ENCODE measurements at regions not wholly inside any gene's neighbourhood (a gene's known extent, or its start where the extent isn't known, plus 50 kb on each side); places are given as distances from the start of the nearest gene placed in this dataset.

DNA sequence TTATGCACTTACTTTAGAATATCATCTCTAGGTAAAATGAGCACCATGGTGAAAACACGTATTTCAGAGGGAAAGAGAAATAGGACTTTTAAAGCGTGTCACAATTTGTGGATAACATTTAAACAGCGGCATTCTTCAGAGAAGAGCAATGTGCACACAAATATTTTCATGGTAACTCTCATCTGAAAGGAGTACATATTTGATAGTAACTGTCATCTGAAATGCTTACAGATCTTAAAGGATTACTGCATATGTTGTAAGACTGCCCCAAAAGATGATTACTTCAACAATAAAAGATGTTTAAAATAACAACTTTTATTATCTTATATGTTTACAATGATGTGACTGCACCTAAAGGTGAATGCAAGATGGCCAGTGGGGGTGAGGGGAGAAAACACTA is 408.8 kb downstream of the PLA2G4A start:
- intact Hi-C loops (cut with DNase I), result no loop called here
- Histone ChIP-seq H3K36me3 (ENCODE audit: control insufficient read depth in 2 of 3, insufficient read depth in 3 of 3, low read length in 3 of 3) (no peaks in the 10 kb centered on the region), H3K27me3 (ENCODE audit: control insufficient read depth, insufficient read depth, low read length) (no peaks in the 10 kb centered on the region), H3K9ac (ENCODE audit: low read length in 3 of 3) (no peak overlapping the region), H3K9me3 (ENCODE audit: control insufficient read depth in 2 of 3, insufficient read depth in 1 of 3, low read length in 3 of 3) (no peaks in the 10 kb centered on the region), H3K27ac (ENCODE audit: low read depth in 2 of 2, low read length in 2 of 2) (no peak overlapping the region), H3K4me1 (ENCODE audit: control insufficient read depth in 2 of 3, insufficient read depth in 2 of 3, low read depth in 1 of 3, low read length in 3 of 3) (no peaks in the 10 kb centered on the region), H3K4me3 (ENCODE audit: low read length in 3 of 3) (no peak overlapping the region)
- TF ChIP-seq, protein P1, sequence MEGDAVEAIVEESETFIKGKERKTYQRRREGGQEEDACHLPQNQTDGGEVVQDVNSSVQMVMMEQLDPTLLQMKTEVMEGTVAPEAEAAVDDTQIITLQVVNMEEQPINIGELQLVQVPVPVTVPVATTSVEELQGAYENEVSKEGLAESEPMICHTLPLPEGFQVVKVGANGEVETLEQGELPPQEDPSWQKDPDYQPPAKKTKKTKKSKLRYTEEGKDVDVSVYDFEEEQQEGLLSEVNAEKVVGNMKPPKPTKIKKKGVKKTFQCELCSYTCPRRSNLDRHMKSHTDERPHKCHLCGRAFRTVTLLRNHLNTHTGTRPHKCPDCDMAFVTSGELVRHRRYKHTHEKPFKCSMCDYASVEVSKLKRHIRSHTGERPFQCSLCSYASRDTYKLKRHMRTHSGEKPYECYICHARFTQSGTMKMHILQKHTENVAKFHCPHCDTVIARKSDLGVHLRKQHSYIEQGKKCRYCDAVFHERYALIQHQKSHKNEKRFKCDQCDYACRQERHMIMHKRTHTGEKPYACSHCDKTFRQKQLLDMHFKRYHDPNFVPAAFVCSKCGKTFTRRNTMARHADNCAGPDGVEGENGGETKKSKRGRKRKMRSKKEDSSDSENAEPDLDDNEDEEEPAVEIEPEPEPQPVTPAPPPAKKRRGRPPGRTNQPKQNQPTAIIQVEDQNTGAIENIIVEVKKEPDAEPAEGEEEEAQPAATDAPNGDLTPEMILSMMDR (IDR thresholded peaks at IDR 0.05; ENCODE audit: borderline replicate concordance, extremely low read depth, insufficient read depth), result no peak
- DNase-seq, result no peak
- no peak for FAIRE-seq

DNA sequence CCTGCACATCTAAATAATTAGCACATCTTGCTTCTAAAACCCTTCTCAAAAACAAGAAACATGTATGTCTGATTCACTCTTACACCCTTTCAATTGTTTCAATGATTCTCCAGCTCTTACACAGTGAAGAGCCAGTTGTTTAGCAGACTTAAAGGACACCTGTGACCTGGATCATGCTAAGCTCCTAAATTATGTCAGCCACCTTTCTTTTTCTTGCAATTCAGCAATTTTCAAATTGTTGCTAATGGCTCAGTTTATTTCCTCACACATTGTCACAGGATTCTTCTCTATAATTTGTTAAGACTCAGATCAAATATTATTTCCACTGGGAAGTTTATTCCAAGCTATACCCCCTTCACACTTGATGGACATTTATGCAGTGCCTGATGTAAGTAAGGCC is 413.2 kb downstream of the PLA2G4A start:
- Histone ChIP-seq H3K4me1 (ENCODE audit: control insufficient read depth in 2 of 3, insufficient read depth in 2 of 3, low read depth in 1 of 3, low read length in 3 of 3) (no peaks in the 10 kb centered on the region), H3K36me3 (ENCODE audit: control insufficient read depth in 2 of 3, insufficient read depth in 3 of 3, low read length in 3 of 3) (no peaks in the 10 kb centered on the region), H3K27ac (ENCODE audit: low read depth in 2 of 2, low read length in 2 of 2) (no peak overlapping the region), H3K27me3 (ENCODE audit: control insufficient read depth, insufficient read depth, low read length) (no peaks in the 10 kb centered on the region), H3K4me3 (ENCODE audit: low read length in 3 of 3) (no peak overlapping the region), H3K9me3 (ENCODE audit: control insufficient read depth in 2 of 3, insufficient read depth in 1 of 3, low read length in 3 of 3) (no peaks in the 10 kb centered on the region), H3K9ac (ENCODE audit: low read length in 3 of 3) (no peak overlapping the region)
- intact Hi-C loops (cut with DNase I), result no loop called here
- FAIRE-seq (no peak), DNase-seq (no peak)
- TF ChIP-seq, protein P1 (IDR thresholded peaks at IDR 0.05; ENCODE audit: borderline replicate concordance, extremely low read depth, insufficient read depth), result no peak

- Histone ChIP-seq H3K4me3 (ENCODE audit: low read length in 3 of 3) (no peak overlapping the region), H3K27ac (ENCODE audit: low read depth in 2 of 2, low read length in 2 of 2) (no peak overlapping the region), H3K9ac (ENCODE audit: low read length in 3 of 3) (no peak overlapping the region), H3K36me3 (ENCODE audit: control insufficient read depth in 2 of 3, insufficient read depth in 3 of 3, low read length in 3 of 3) (no peaks in the 10 kb centered on the region), H3K4me1 (ENCODE audit: control insufficient read depth in 2 of 3, insufficient read depth in 2 of 3, low read depth in 1 of 3, low read length in 3 of 3) (no peaks in the 10 kb centered on the region), H3K9me3 (ENCODE audit: control insufficient read depth in 2 of 3, insufficient read depth in 1 of 3, low read length in 3 of 3) (no peaks in the 10 kb centered on the region), H3K27me3 (ENCODE audit: control insufficient read depth, insufficient read depth, low read length) (no peaks in the 10 kb centered on the region)
- FAIRE-seq (no peak), DNase-seq (peak in 1 of 5 donors; percentile 37)
- intact Hi-C loops (cut with DNase I), result no loop called here
- TF ChIP-seq, protein P1 (IDR thresholded peaks at IDR 0.05; ENCODE audit: borderline replicate concordance, extremely low read depth, insufficient read depth), result no peak
Measured at GRCh38 chr1:187244623-187245022, 415.9 kb downstream of the PLA2G4A start.

GRCh38 chr1:187245201-187245600 is 416.5 kb downstream of the PLA2G4A start:
- intact Hi-C loops (cut with DNase I), result no loop called here
- H3K4me1 ChIP-seq (ENCODE audit: control insufficient read depth in 2 of 3, insufficient read depth in 2 of 3, low read depth in 1 of 3, low read length in 3 of 3), result no peaks in the 10 kb centered on the region
- TF ChIP-seq, protein P1 (IDR thresholded peaks at IDR 0.05; ENCODE audit: borderline replicate concordance, extremely low read depth, insufficient read depth), result no peak
- H3K4me3 ChIP-seq (ENCODE audit: low read length in 3 of 3), result no peak overlapping the region
- no peak for FAIRE-seq
- no peaks in the 10 kb centered on the region for H3K36me3 ChIP-seq (ENCODE audit: control insufficient read depth in 2 of 3, insufficient read depth in 3 of 3, low read length in 3 of 3)
- no peaks in the 10 kb centered on the region for H3K27me3 ChIP-seq (ENCODE audit: control insufficient read depth, insufficient read depth, low read length)
- H3K27ac ChIP-seq (ENCODE audit: low read depth in 2 of 2, low read length in 2 of 2), result no peak overlapping the region
- no peaks in the 10 kb centered on the region for H3K9me3 ChIP-seq (ENCODE audit: control insufficient read depth in 2 of 3, insufficient read depth in 1 of 3, low read length in 3 of 3)
- no peak overlapping the region for H3K9ac ChIP-seq (ENCODE audit: low read length in 3 of 3)
- no peak for DNase-seq
